CD4-positive, CD25-positive, alpha-beta regulatory T cell (primary cell): ENCODE measurements at regions not wholly inside any gene's neighbourhood (a gene's known extent, or its start where the extent isn't known, plus 50 kb on each side); places are given as distances from the start of the nearest gene placed in this dataset.

ENCODE experiments used
- ATAC-seq, 2 donors: fragments of 150-1000 bp; cut with Tn5 transposase; one replicate each; pipeline ENCODE4 v1.10.0; 2021; ENCODE audit warnings: low read depth in 2 of 2, moderate number of reproducible peaks in 2 of 2, moderate library complexity in 1 of 2
- DNase-seq, 3 donors: peaks; one replicate each; pipeline versions ENCODE4 v3.0.0 to v3.0.0-alpha.2; 2012 to 2022; ENCODE audit warnings: mixed read lengths in 1 of 3
- H3K27ac ChIP-seq: one replicate; pipeline ENCODE4 v1.7.0; 2013; ENCODE audit warnings: mild to moderate bottlenecking, low read length; ENCODE audit not compliant: insufficient read depth, poor library complexity, severe bottlenecking
- H3K27me3 ChIP-seq: one replicate; pipeline ENCODE4 v1.7.0; 2013; ENCODE audit warnings: low read length; ENCODE audit not compliant: control insufficient read depth, insufficient read depth
- H3K36me3 ChIP-seq: one replicate; pipeline ENCODE4 v1.7.0; 2013; ENCODE audit warnings: mild to moderate bottlenecking, low read length, moderate library complexity; ENCODE audit not compliant: control insufficient read depth, insufficient read depth
- H3K4me1 ChIP-seq: 2 replicates; pipeline ENCODE4 v1.7.0; 2013; ENCODE audit warnings: mild to moderate bottlenecking, low read length; ENCODE audit not compliant: insufficient read depth, control insufficient read depth, poor library complexity, severe bottlenecking
- H3K4me3 ChIP-seq: one replicate; pipeline ENCODE4 v1.7.0; 2013; ENCODE audit warnings: low read depth, mild to moderate bottlenecking, low read length, moderate library complexity
- H3K9me3 ChIP-seq, 2 experiments: 1 replicate in 1 of 2; 2 replicates in 1 of 2; pipeline ENCODE4 v1.7.0; 2013; ENCODE audit warnings: low read length in 2 of 2, mild to moderate bottlenecking in 1 of 2, moderate library complexity in 1 of 2; ENCODE audit not compliant: control insufficient read depth in 2 of 2
- H3K27ac Mint-ChIP-seq, 3 donors: one replicate each; pipeline ENCODE4 v1.8.0; 2020 to 2022; ENCODE audit warnings: mild to moderate bottlenecking in 3 of 3, mixed read lengths in 3 of 3, moderate library complexity in 2 of 3
- H3K27me3 Mint-ChIP-seq: one replicate; pipeline ENCODE4 v1.8.0; 2022; ENCODE audit warnings: mild to moderate bottlenecking, mixed read lengths
- H3K36me3 Mint-ChIP-seq: one replicate; pipeline ENCODE4 v1.8.0; 2020; ENCODE audit warnings: mixed read lengths
- H3K4me1 Mint-ChIP-seq, 4 donors: one replicate each; pipeline ENCODE4 v1.8.0; 2020 to 2022; ENCODE audit warnings: mixed read lengths in 4 of 4, mild to moderate bottlenecking in 1 of 4
- H3K4me3 Mint-ChIP-seq, 4 donors: one replicate each; pipeline ENCODE4 v1.8.0; 2020 to 2022; ENCODE audit warnings: mild to moderate bottlenecking in 4 of 4, mixed read lengths in 4 of 4, moderate library complexity in 3 of 4
- H3K9me3 Mint-ChIP-seq, 7 donors: one replicate each; pipeline ENCODE4 v1.8.0; 2020 to 2022; ENCODE audit warnings: mixed read lengths in 7 of 7, mild to moderate bottlenecking in 3 of 7, moderate library complexity in 2 of 7

DNA sequence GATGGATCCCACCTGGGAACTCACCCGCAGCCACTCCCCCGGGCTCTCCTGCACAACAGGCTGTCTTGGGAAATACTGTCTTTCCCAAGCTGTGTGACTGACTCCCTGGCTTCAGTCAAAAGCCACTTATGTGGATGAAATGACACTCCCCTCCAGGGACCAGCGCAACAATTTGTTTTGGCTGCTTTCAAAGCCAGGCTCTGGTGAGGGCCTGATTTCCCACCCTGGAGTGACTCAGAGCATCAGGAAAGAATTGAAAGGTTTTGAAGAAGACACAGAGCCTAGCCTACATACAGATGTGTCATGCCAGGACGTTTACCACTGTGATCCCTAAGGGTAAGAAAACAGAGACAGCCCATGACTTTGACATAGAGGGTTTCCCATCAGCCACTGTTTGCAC is 550.5 kb downstream of the MIAT start:
- no peak overlapping the region for H3K27ac ChIP-seq
- no peaks in the 10 kb centered on the region for H3K9me3 ChIP-seq
- H3K36me3 Mint-ChIP-seq: no peaks in the 10 kb centered on the region

DNA sequence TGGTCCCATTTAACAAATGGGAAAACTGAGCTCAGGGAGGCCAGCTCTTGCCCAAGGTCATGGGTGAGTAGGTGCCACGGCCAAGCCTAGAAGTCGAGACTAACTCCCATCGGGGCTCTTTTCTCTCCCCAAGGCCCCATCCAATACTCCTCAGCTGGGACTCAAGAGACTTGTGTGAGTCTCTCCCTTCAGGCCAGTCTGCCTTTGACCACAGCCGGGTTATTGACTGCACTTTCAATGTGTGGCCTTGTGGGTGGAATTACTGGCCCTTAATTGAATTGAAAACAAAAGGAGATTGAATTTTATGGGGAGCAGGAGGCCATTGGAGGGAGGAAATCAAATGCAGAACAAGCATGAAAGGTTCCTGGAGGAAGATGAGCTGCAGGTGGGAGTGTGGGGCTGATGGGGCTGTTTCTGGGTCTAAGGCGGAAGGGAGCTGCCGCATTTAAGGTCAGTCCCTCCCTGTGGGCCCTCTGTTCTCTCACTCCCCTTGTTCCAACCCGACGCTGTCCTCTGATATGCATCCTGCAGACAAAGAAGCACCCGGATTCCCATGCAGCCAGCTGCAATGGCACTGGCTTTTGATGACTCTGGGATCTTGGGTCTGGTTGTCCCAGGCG is 552.8 kb downstream of the MIAT start:
- no peaks in the 10 kb centered on the region for H3K4me1 Mint-ChIP-seq
- no peaks in the 10 kb centered on the region for H3K27me3 Mint-ChIP-seq
- no peak overlapping the region for H3K27ac Mint-ChIP-seq
- H3K4me3 Mint-ChIP-seq: no peak overlapping the region
- H3K27me3 ChIP-seq: no peaks in the 10 kb centered on the region
- H3K9me3 Mint-ChIP-seq: peaks cover 0 to 6% (median 0%) of the 10 kb centered on the region in 7 donors
- H3K4me3 ChIP-seq: no peak overlapping the region
- no peaks in the 10 kb centered on the region for H3K36me3 ChIP-seq
- no peak for DNase-seq
- ATAC-seq: no peak
- H3K9me3 ChIP-seq: no peaks in the 10 kb centered on the region
- no peak overlapping the region for H3K27ac ChIP-seq
- H3K4me1 ChIP-seq: no peaks in the 10 kb centered on the region
- no peaks in the 10 kb centered on the region for H3K36me3 Mint-ChIP-seq

More for the DNA sequence above, 550.5 kb downstream of the MIAT start:
- Mint-ChIP-seq H3K4me3 (no peak overlapping the region), H3K9me3 (peaks cover 0 to 6% (median 0%) of the 10 kb centered on the region in 7 donors), H3K27me3 (no peaks in the 10 kb centered on the region), H3K27ac (no peak overlapping the region), H3K4me1 (no peaks in the 10 kb centered on the region)
- Histone ChIP-seq H3K36me3 (no peaks in the 10 kb centered on the region), H3K27me3 (no peaks in the 10 kb centered on the region), H3K4me3 (no peak overlapping the region), H3K4me1 (no peaks in the 10 kb centered on the region)
- ATAC-seq (no peak), DNase-seq (no peak)

DNA sequence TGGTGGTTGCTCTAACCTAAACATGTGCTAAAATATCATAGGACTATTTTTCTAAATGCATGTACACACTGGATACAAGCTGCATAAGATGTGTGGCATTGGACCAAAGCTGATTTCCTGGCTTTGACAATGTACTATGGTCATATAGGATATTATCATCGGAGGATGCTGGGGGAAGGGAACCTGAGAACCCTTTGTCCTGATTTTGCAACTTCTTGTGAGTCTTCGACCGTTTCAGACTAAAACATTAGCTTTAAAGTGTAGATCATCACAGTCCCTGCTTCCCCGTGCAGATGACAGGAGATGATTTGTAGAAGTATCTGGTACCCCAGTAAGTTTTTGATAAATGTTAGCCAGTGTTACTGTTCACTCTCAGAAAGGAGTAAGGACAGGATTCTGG is 554.7 kb downstream of the MIAT start:
- peaks cover 0 to 6% (median 0%) of the 10 kb centered on the region in 7 donors for H3K9me3 Mint-ChIP-seq
- Histone ChIP-seq H3K27ac (no peak overlapping the region), H3K36me3 (no peaks in the 10 kb centered on the region), H3K4me3 (no peak overlapping the region), H3K27me3 (no peaks in the 10 kb centered on the region), H3K4me1 (no peaks in the 10 kb centered on the region), H3K9me3 (no peaks in the 10 kb centered on the region)
- H3K27me3 Mint-ChIP-seq: no peaks in the 10 kb centered on the region
- no peak for DNase-seq
- H3K4me1 Mint-ChIP-seq: no peaks in the 10 kb centered on the region
- H3K4me3 Mint-ChIP-seq: no peak overlapping the region
- no peak for ATAC-seq
- H3K27ac Mint-ChIP-seq: no peak overlapping the region
- no peaks in the 10 kb centered on the region for H3K36me3 Mint-ChIP-seq

DNA sequence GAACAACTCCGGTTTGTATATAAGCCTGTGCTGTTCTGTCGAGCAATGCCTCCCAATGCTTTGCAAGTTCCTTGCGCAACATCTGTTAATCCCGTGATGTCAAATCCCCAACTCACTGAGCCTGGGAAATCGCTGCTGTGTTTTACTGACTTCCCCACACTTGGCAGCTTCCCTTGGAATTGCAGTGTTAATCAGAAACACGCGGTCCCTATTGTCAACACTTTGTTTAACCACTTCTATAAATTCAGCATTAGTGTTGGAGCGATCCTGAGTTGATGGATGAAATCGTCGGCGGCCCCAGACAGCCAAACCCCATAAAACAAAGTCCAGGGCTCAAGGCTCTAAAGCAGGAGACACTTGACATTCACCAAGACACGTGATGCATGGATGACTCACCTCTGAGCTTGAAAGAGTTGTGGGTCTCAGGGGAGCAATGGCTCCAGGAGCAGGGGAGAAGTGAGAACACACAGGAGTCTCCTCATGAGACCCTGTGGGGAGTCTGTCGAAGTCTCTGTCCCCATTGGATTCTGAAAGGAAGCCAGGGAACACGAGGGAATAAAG is 555.3 kb downstream of the MIAT start:
- no peak for DNase-seq
- H3K36me3 ChIP-seq: no peaks in the 10 kb centered on the region
- no peak overlapping the region for H3K27ac ChIP-seq
- H3K4me3 Mint-ChIP-seq: no peak overlapping the region
- no peaks in the 10 kb centered on the region for H3K27me3 Mint-ChIP-seq
- no peaks in the 10 kb centered on the region for H3K4me1 ChIP-seq
- no peaks in the 10 kb centered on the region for H3K4me1 Mint-ChIP-seq
- H3K9me3 ChIP-seq: no peaks in the 10 kb centered on the region
- no peaks in the 10 kb centered on the region for H3K27me3 ChIP-seq
- H3K27ac Mint-ChIP-seq: no peak overlapping the region
- H3K4me3 ChIP-seq: no peak overlapping the region
- H3K36me3 Mint-ChIP-seq: no peaks in the 10 kb centered on the region
- ATAC-seq: no peak
- peaks cover 0 to 6% (median 0%) of the 10 kb centered on the region in 7 donors for H3K9me3 Mint-ChIP-seq

DNA sequence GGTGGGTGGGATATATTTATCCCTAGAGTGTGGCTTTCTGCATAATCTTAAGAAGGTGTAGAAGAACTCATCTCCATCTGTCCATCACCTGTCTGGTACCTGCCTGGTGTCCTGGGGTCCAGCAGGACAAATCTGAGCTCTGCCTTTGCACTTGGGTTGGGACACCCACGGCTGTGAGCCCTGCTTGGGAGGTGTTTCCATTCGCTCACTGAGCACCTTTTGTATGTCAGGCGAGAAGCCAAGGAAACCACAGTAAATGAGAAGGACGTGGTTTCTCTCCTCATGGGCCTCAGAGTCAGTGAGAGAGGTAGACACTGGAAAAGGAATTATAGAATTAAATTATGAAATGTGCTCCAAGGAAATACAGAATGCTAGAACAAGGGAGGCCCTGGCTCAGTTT is 555.9 kb downstream of the MIAT start:
- Mint-ChIP-seq H3K27me3 (no peaks in the 10 kb centered on the region), H3K4me3 (no peak overlapping the region), H3K36me3 (no peaks in the 10 kb centered on the region), H3K27ac (no peak overlapping the region), H3K9me3 (peaks cover 0 to 6% (median 0%) of the 10 kb centered on the region in 7 donors), H3K4me1 (no peaks in the 10 kb centered on the region)
- no peaks in the 10 kb centered on the region for H3K4me1 ChIP-seq
- H3K27me3 ChIP-seq: no peaks in the 10 kb centered on the region
- no peaks in the 10 kb centered on the region for H3K9me3 ChIP-seq
- no peak overlapping the region for H3K27ac ChIP-seq
- ATAC-seq (no peak), DNase-seq (no peak)
- no peak overlapping the region for H3K4me3 ChIP-seq
- H3K36me3 ChIP-seq: no peaks in the 10 kb centered on the region

DNA sequence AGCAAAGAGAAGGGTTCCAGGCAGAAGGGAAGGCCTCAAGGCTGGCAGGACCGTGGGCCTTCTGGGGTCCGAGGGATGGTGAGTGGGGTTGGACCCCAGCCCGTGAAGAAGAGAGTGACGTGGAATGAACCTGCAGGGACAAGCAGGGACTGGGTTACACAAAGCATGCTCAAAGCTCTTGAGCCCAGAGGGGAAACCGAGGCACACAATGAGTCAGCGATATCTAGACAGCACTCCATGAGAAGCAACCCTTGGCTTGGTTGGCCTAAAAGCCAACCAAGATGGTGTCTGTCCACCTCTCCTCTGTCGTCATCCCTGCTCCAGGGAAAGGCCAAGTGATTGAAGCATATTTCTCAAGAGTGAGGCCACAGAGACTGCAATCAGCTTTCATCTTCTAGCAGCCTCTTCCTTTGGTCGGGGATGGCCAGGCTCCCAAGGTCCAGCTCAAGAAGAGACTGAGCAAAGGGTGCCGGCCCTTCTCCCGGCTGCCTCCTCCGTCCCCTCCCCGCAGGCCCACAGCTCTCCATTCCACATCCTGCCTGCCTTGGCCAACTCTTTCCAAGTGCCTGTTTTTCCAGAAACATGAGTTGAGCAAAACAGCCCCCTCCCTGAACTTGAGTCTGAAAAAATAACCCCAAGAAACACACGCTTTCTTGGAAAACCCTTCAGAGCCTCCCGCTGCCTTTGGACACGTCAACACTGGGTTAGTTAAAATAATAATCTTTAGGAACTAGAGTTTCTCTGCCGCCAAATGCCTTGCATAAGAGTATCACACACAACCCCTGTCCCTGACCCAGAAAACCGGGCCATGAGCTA is 556.6 kb downstream of the MIAT start:
- Histone ChIP-seq H3K4me3 (no peak overlapping the region), H3K27ac (no peak overlapping the region), H3K9me3 (no peaks in the 10 kb centered on the region), H3K27me3 (no peaks in the 10 kb centered on the region), H3K36me3 (no peaks in the 10 kb centered on the region), H3K4me1 (no peaks in the 10 kb centered on the region)
- Mint-ChIP-seq H3K27ac (no peak overlapping the region), H3K27me3 (no peaks in the 10 kb centered on the region), H3K36me3 (no peaks in the 10 kb centered on the region), H3K4me1 (no peaks in the 10 kb centered on the region), H3K4me3 (no peak overlapping the region), H3K9me3 (peaks cover 0 to 6% (median 0%) of the 10 kb centered on the region in 7 donors)
- DNase-seq: no peak
- ATAC-seq: no peak

DNA sequence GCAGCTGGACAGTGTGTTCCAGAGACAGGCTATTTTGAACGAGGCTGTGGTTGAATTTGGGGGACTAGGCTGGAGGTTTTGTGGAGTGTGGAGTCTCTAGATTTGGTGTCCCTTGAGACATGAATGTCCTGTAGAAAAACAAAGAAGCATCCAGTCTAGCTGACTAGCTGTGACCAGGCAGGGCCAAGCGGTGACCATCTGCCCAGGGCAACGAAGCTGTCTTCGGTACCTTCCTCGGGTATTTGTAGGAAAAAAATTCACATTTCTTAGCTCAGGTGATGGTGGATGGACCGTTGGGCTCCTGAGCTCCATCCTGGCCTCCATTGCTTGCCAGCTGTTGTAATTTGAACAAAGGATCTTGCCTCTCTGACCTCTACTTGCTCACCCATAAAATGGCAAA is 557.3 kb downstream of the MIAT start:
- H3K36me3 Mint-ChIP-seq: no peaks in the 10 kb centered on the region
- no peaks in the 10 kb centered on the region for H3K27me3 Mint-ChIP-seq
- DNase-seq: no peak
- H3K9me3 Mint-ChIP-seq: peaks cover 0 to 6% (median 0%) of the 10 kb centered on the region in 7 donors
- no peaks in the 10 kb centered on the region for H3K4me1 Mint-ChIP-seq
- H3K27ac Mint-ChIP-seq: no peak overlapping the region
- Histone ChIP-seq H3K36me3 (no peaks in the 10 kb centered on the region), H3K9me3 (no peaks in the 10 kb centered on the region), H3K27me3 (no peaks in the 10 kb centered on the region), H3K27ac (no peak overlapping the region), H3K4me1 (no peaks in the 10 kb centered on the region), H3K4me3 (no peak overlapping the region)
- H3K4me3 Mint-ChIP-seq: no peak overlapping the region
- no peak for ATAC-seq
